Upper lobe of left lung (tissue), 6 donors: ENCODE measurements at regions not wholly inside any gene's neighbourhood (a gene's known extent, or its start where the extent isn't known, plus 50 kb on each side); places are given as distances from the start of the nearest gene placed in this dataset.

Experiments
- ATAC-seq, 2 donors: fragments of 200-7000 bp; cut with Tn5 transposase; one replicate each; pipeline ENCODE4 v1.9.1; 2022; ENCODE audit warnings: mild to moderate bottlenecking in 2 of 2, moderate library complexity in 2 of 2; ENCODE audit not compliant: low FRiP score in 2 of 2
- DNase-seq, 2 donors: peaks; one replicate each; pipeline ENCODE4 v3.0.0-alpha.2; 2019 to 2020
- H3K27ac ChIP-seq, 4 donors: fragments of 200-600 bp; sonication (generic); one replicate each; pipeline ENCODE4 v1.5.1; 2016 to 2019
- H3K27me3 ChIP-seq, 4 donors: fragments of 200-600 bp; sonication (generic); one replicate each; pipeline ENCODE4 v1.5.1; 2017 to 2019
- H3K36me3 ChIP-seq, 4 donors: fragments of 200-600 bp; sonication (generic); one replicate each; pipeline ENCODE4 v1.5.1; 2016 to 2019
- H3K4me1 ChIP-seq, 4 donors: fragments of 200-600 bp; sonication (generic); one replicate each; pipeline ENCODE4 v1.5.1; 2018 to 2019
- H3K4me3 ChIP-seq, 4 donors: fragments of 200-600 bp; sonication (generic); one replicate each; pipeline ENCODE4 v1.5.1; 2017 to 2019; ENCODE audit warnings: mild to moderate bottlenecking in 2 of 4, moderate library complexity in 1 of 4
- H3K9me3 ChIP-seq, 4 donors: fragments of 200-600 bp; sonication (generic); one replicate each; pipeline ENCODE4 v1.5.1; 2018 to 2019
- EP300 ChIP-seq, 4 donors: sonication (generic); formaldehyde crosslinking; IDR thresholded peaks; one replicate each; pipeline ENCODE4 v1.5.1; 2017; ENCODE audit warnings: antibody characterized with exemption in 4 of 4, control low read depth in 2 of 4
- POLR2A ChIP-seq, 4 donors: fragments of 450-650 bp; IDR thresholded peaks; one replicate each; pipeline ENCODE4 v1.5.1; 2016 to 2017; ENCODE audit warnings: antibody characterized with exemption in 4 of 4, mild to moderate bottlenecking in 2 of 4
- POLR2AphosphoS5 ChIP-seq, 2 donors: sonication (generic); formaldehyde crosslinking; IDR thresholded peaks; one replicate each; pipeline ENCODE4 v1.5.1; 2017; ENCODE audit warnings: antibody characterized with exemption in 2 of 2
- WGBS, 2 donors: methylation state at CpG; one replicate each; pipeline ENCODE4 v1.1.5; 2017 to 2018; 5-methylcytosine and 5-hydroxymethylcytosine counted together
- TF ChIP-seq, protein P1 (sequence below), 6 experiments: fragments of 450-650 bp in 4 of 6; fragments of 200-600 bp in 2 of 6; sonication (generic) in 2 of 6; IDR thresholded peaks; one replicate each; pipeline ENCODE4 v1.5.1; 2016 to 2019; ENCODE audit warnings: antibody characterized with exemption in 6 of 6
- donor health status: DM: no; HTN: no; CAD: no; lungs with moderate emphysema.
- donor health status: DM: no; HTN: yes; CAD: no; lungs with severe emphysema.

DNA sequence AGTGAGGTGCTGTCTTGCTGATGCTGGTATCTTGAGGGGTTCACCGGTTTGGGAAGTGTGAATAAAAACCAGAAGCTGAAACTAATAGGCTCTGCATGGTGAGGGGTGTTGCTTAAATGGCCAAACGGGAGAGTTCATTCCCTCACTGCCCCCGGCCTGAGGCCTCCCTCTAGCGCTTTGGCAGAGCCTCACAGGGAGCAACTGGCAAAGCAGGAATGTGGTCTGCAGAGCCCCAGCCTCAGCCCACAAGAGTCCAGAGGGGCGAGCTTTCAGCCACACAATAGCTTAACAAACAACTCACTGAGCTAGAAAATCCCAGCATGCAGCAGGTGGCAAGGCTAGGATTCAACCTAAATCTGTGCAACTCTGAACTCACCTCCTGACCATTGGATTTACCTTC lies 234.8 kb downstream of the MED10 start:
- no peaks in the 10 kb centered on the region for H3K9me3 ChIP-seq
- no peaks in the 10 kb centered on the region for H3K36me3 ChIP-seq
- H3K4me1 ChIP-seq = no peaks in the 10 kb centered on the region
- H3K27me3 ChIP-seq = no peaks in the 10 kb centered on the region
- TF ChIP-seq POLR2A (IDR thresholded peaks at IDR 0.05) (no peak), EP300 (IDR thresholded peaks at IDR 0.05) (no peak), POLR2AphosphoS5 (IDR thresholded peaks at IDR 0.05) (no peak)
- TF ChIP-seq, protein P1, sequence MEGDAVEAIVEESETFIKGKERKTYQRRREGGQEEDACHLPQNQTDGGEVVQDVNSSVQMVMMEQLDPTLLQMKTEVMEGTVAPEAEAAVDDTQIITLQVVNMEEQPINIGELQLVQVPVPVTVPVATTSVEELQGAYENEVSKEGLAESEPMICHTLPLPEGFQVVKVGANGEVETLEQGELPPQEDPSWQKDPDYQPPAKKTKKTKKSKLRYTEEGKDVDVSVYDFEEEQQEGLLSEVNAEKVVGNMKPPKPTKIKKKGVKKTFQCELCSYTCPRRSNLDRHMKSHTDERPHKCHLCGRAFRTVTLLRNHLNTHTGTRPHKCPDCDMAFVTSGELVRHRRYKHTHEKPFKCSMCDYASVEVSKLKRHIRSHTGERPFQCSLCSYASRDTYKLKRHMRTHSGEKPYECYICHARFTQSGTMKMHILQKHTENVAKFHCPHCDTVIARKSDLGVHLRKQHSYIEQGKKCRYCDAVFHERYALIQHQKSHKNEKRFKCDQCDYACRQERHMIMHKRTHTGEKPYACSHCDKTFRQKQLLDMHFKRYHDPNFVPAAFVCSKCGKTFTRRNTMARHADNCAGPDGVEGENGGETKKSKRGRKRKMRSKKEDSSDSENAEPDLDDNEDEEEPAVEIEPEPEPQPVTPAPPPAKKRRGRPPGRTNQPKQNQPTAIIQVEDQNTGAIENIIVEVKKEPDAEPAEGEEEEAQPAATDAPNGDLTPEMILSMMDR (IDR thresholded peaks at IDR 0.05) = no peak
- ATAC-seq = no peak
- H3K4me3 ChIP-seq = no peak overlapping the region
- no peak overlapping the region for H3K27ac ChIP-seq
- 54 to 73% methylated on average over 1 to 5 of the region's 5 CpGs for WGBS, 2 donors
- DNase-seq = no peak

DNA sequence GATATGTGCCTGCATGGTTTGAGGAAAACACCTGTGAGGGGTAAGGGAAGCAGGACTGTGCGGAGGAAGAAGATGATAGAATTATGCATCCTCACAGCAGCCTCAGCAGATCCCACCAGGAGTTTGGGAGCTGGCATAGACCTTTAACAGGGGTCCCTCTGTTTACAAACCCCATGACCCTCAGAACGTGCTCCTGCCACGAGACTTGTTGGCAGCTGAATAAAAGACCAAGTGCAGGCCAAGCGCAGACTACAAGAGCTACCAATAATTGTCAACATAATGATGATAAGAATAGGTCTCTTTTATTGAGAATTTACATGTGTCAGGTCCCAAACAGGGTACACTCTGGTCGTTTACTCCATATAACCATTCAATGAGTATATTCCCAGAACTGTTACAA lies 236.0 kb downstream of the MED10 start:
- H3K9me3 ChIP-seq = no peaks in the 10 kb centered on the region
- no peaks in the 10 kb centered on the region for H3K27me3 ChIP-seq
- H3K36me3 ChIP-seq = no peaks in the 10 kb centered on the region
- TF ChIP-seq POLR2AphosphoS5 (IDR thresholded peaks at IDR 0.05) (no peak), POLR2A (IDR thresholded peaks at IDR 0.05) (no peak)
- TF ChIP-seq, protein P1 (IDR thresholded peaks at IDR 0.05) = no peak
- ATAC-seq = no peak
- WGBS, 2 donors = 66 to 69% methylated on average over 5 of the region's 5 CpGs
- H3K4me3 ChIP-seq = no peak overlapping the region
- H3K4me1 ChIP-seq = no peaks in the 10 kb centered on the region
- H3K27ac ChIP-seq = no peak overlapping the region
- DNase-seq = no peak

DNA sequence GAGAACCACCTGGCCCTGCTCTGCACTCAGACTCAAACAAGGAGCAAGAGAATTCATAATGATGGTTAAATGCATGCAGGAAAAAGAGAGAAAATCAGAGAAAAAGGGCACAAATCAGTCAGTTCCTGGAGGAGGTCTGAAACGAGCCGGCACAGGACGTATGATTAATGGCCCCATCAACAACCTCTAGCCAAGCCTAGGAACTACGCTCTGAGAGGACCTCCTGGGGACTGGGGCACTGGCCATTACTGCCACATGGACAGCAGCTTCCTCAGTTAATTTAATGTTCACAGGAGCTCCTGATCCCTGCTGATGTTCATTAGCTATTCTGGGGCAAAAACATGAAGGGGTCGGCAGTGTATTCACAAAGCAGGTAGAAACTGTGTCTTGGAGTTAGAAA lies 238.1 kb downstream of the MED10 start:
- H3K9me3 ChIP-seq = no peaks in the 10 kb centered on the region
- no peak overlapping the region for H3K27ac ChIP-seq
- H3K4me3 ChIP-seq = no peak overlapping the region
- ATAC-seq (no peak), DNase-seq (no peak)
- no peaks in the 10 kb centered on the region for H3K27me3 ChIP-seq
- no peaks in the 10 kb centered on the region for H3K36me3 ChIP-seq
- TF ChIP-seq EP300 (IDR thresholded peaks at IDR 0.05) (no peak), POLR2AphosphoS5 (IDR thresholded peaks at IDR 0.05) (no peak), POLR2A (IDR thresholded peaks at IDR 0.05) (no peak)
- TF ChIP-seq, protein P1 (IDR thresholded peaks at IDR 0.05) = no peak
- 38 to 39% methylated on average over 5 of the region's 5 CpGs for WGBS, 2 donors
- H3K4me1 ChIP-seq = no peaks in the 10 kb centered on the region

DNA sequence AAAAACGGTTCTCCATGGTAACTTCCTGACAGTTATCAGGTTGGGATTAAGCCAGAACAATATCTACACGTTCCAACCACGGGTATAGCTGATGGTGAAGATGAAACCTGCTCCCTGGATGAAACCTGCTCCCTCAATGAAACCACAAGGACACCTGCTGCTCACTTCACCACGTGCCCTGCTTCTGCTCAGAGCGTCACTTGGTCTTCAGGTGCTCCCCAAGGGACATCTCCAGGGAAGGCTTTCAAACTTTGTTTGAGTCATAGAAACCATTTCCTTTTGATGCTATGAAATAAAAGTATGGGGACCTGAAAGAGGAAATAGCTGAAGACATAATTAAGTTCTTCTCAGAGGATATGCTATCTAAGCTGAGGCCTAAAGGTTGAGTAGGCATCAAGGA lies 242.4 kb downstream of the MED10 start:
- Histone ChIP-seq H3K4me1 (no peaks in the 10 kb centered on the region), H3K36me3 (no peaks in the 10 kb centered on the region), H3K9me3 (no peaks in the 10 kb centered on the region), H3K4me3 (no peak overlapping the region), H3K27ac (no peak overlapping the region), H3K27me3 (no peaks in the 10 kb centered on the region)
- 61 to 77% methylated on average over 5 of the region's 5 CpGs for WGBS, 2 donors
- TF ChIP-seq POLR2AphosphoS5 (IDR thresholded peaks at IDR 0.05) (no peak), EP300 (IDR thresholded peaks at IDR 0.05) (no peak), POLR2A (IDR thresholded peaks at IDR 0.05) (no peak)
- TF ChIP-seq, protein P1 (IDR thresholded peaks at IDR 0.05) = no peak
- ATAC-seq = no peak
- DNase-seq = no peak

DNA sequence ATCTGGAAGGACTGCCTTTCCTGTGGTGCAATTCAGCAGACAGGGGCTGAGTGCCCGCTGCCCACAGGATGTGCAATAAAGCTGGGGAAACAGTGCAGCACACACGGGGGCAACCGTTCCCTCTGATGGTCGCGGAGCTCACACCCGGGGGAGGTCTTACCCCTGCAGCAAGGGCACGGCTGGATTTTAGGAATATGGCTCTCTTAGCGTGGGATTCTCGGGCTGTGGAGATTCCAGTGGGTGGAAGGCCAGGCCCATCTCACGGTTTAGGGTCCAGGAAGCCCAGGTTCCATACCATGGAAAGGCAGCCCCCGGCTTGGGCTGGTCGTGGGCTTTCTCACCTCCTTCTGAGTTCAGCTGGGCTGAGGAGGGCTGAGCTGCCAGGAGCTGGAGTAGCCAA lies 244.1 kb downstream of the MED10 start:
- Histone ChIP-seq H3K4me3 (no peak overlapping the region), H3K9me3 (no peaks in the 10 kb centered on the region), H3K36me3 (no peaks in the 10 kb centered on the region), H3K4me1 (no peaks in the 10 kb centered on the region), H3K27ac (no peak overlapping the region), H3K27me3 (no peaks in the 10 kb centered on the region)
- WGBS, 2 donors = 80 to 84% methylated on average over 8 to 12 of the region's 12 CpGs
- ATAC-seq (no peak), DNase-seq (peak in 1 of 2 donors; percentile 0)
- TF ChIP-seq POLR2A (IDR thresholded peaks at IDR 0.05) (no peak), POLR2AphosphoS5 (IDR thresholded peaks at IDR 0.05) (no peak), EP300 (IDR thresholded peaks at IDR 0.05) (no peak)
- TF ChIP-seq, protein P1 (IDR thresholded peaks at IDR 0.05) = no peak
